HepG2 (cell line): ENCODE measurements at regions not wholly inside any gene's neighbourhood (a gene's known extent, or its start where the extent isn't known, plus 50 kb on each side); places are given as distances from the start of the nearest gene placed in this dataset.

Source experiments
- ATAC-seq: fragments of 200-7000 bp; cut with Tn5 transposase; 3 replicates; pipeline ENCODE4 v1.9.1; 2020; ENCODE audit warnings: mild to moderate bottlenecking, moderate library complexity
- BruUV-seq: library from RNA; stranded (reverse); fragments of 400-500 nt; replicated peaks from 2 replicates; lab custom pipeline; 2021; lab: Mats Ljungman, UMichigan
- CTCF ChIA-PET: fragments of 300-600 bp; formaldehyde crosslinking; extraction: SDS; loops from one replicate; lab custom pipeline; 2021; ENCODE audit warnings: low total read pairs, inconsistent platforms, low intra/inter-chr PET ratio; lab: Yijun Ruan, JAX
- POLR2A ChIA-PET: fragments of 350-600 bp; sonication (Branson Sonifier 250); formaldehyde crosslinking; loops from one replicate; lab custom pipeline; 2020; ENCODE audit warnings: antibody characterized with exemption, inconsistent platforms; lab: Yijun Ruan, JAX
- DNase-seq: peaks from one replicate; pipeline ENCODE4 v3.0.0-alpha.2; 2015; ENCODE audit warnings: low spot score
- FAIRE-seq: peaks from 3 replicates; lab custom pipeline; 2011; peaks lifted over from hg19 to GRCh38; lab: Jason Lieb, UNC
- H2AFZ ChIP-seq: one replicate; pipeline ENCODE4 v1.6.1; 2011; ENCODE audit warnings: low read length, inconsistent platforms
- H3K27ac ChIP-seq: fragments of 300-600 bp; 3 replicates; pipeline ENCODE4 v1.8.0; 2011; ENCODE audit warnings: mixed run types, mild to moderate bottlenecking, mixed read lengths, low read length, inconsistent platforms; ENCODE audit not compliant: insufficient read depth; ENCODE audit errors: extremely low read length
- H3K27me3 ChIP-seq, 2 experiments: fragments of 200-600 bp in 1 of 2; 2 replicates in 1 of 2; 3 replicates in 1 of 2; pipeline versions ENCODE4 v1.6.0 to v1.8.0; 2011; ENCODE audit warnings: low read length in 2 of 2, mild to moderate bottlenecking in 2 of 2, moderate library complexity in 2 of 2, inconsistent platforms in 1 of 2; ENCODE audit not compliant: insufficient read depth in 2 of 2, control insufficient read depth in 1 of 2
- H3K36me3 ChIP-seq, 2 experiments: fragments of 200-600 bp in 1 of 2; replicated peaks in 1 of 2; 2 replicates in 1 of 2; 3 replicates in 1 of 2; pipeline versions ENCODE4 v1.5.1 to v1.8.0; 2011; ENCODE audit warnings: low read length in 2 of 2, inconsistent platforms in 1 of 2; ENCODE audit not compliant: insufficient read depth in 2 of 2, control insufficient read depth in 1 of 2
- H3K4me1 ChIP-seq: 2 replicates; pipeline ENCODE4 v1.5.1; 2012; ENCODE audit warnings: low read length, inconsistent platforms; ENCODE audit not compliant: insufficient read depth
- H3K4me2 ChIP-seq: 2 replicates; pipeline ENCODE4 v1.6.0; 2011; ENCODE audit warnings: low read depth, low read length, inconsistent platforms
- H3K4me3 ChIP-seq, 3 experiments: fragments of 200-600 bp in 1 of 3; sonication (generic), shearing (Covaris generic) in 1 of 3; replicated peaks in 1 of 3; 2 replicates each; pipeline ENCODE4 v1.5.1; 2011 to 2016; ENCODE audit warnings: low read length in 3 of 3, inconsistent platforms in 2 of 3, low read depth in 2 of 3, mild to moderate bottlenecking in 2 of 3, control low read depth in 1 of 3, mixed read lengths in 1 of 3; ENCODE audit not compliant: insufficient read depth in 1 of 3
- H3K79me2 ChIP-seq: one replicate; pipeline ENCODE4 v1.6.1; 2011; ENCODE audit warnings: low read length, inconsistent platforms; ENCODE audit not compliant: insufficient read depth
- H3K9ac ChIP-seq: 2 replicates; pipeline ENCODE4 v1.6.0; 2011; ENCODE audit warnings: mild to moderate bottlenecking, low read depth, low read length, inconsistent platforms; ENCODE audit not compliant: insufficient read depth
- H3K9me3 ChIP-seq: 2 replicates; pipeline ENCODE4 v1.5.1; 2012; ENCODE audit warnings: mild to moderate bottlenecking, low read length
- H4K20me1 ChIP-seq: 2 replicates; pipeline ENCODE4 v1.6.0; 2011; ENCODE audit warnings: inconsistent platforms, mild to moderate bottlenecking, low read length, moderate library complexity; ENCODE audit not compliant: insufficient read depth
- AKAP8 ChIP-seq: sonication (generic); formaldehyde crosslinking; IDR thresholded peaks from 2 replicates; pipeline ENCODE4 v1.5.1; 2020; ENCODE audit warnings: mild to moderate bottlenecking, missing genetic modification reagents
- BHLHE40 ChIP-seq: IDR thresholded peaks from 2 replicates; pipeline ENCODE4 v1.6.1; 2011; ENCODE audit warnings: low read length, improper control_type of control experiment
- CREM ChIP-seq, 2 experiments: sonication (generic) in 1 of 2; formaldehyde crosslinking in 1 of 2; IDR thresholded peaks; 2 replicates each; pipeline versions ENCODE4 v1.4.0 to v1.6.1; 2016 to 2020; ENCODE audit warnings: antibody characterized with exemption in 1 of 2, mild to moderate bottlenecking in 1 of 2, missing genetic modification reagents in 1 of 2
- HOXA9 ChIP-seq: sonication (generic); formaldehyde crosslinking; IDR thresholded peaks from 2 replicates; pipeline ENCODE4 v1.8.1; 2022; ENCODE audit warnings: missing genetic modification reagents, mild to moderate bottlenecking, moderate library complexity, borderline replicate concordance
- KDM4B ChIP-seq: sonication (generic); formaldehyde crosslinking; IDR thresholded peaks from 2 replicates; pipeline ENCODE4 v1.4.0; 2020; ENCODE audit warnings: missing genetic modification reagents
- MAFF ChIP-seq: IDR thresholded peaks from 2 replicates; pipeline ENCODE4 v1.6.1; 2011; ENCODE audit warnings: low read depth, low read length, improper control_type of control experiment
- MAFG ChIP-seq: sonication (generic); formaldehyde crosslinking; IDR thresholded peaks from 2 replicates; pipeline ENCODE4 v1.5.1; 2020; ENCODE audit warnings: mild to moderate bottlenecking, missing genetic modification reagents
- MAFK ChIP-seq, 2 experiments: IDR thresholded peaks in 1 of 2; conservative IDR thresholded peaks in 1 of 2; 2 replicates each; pipeline ENCODE4 v1.6.1; 2011; ENCODE audit warnings: improper control_type of control experiment in 2 of 2, low read length in 2 of 2
- SMARCC2 ChIP-seq: fragments of 450-650 bp; IDR thresholded peaks from 2 replicates; pipeline ENCODE4 v1.6.1; 2017; ENCODE audit warnings: antibody characterized with exemption, mild to moderate bottlenecking
- STAT6 ChIP-seq: sonication (generic); formaldehyde crosslinking; IDR thresholded peaks from 2 replicates; pipeline ENCODE4 v1.4.0; 2020; ENCODE audit warnings: missing genetic modification reagents, mild to moderate bottlenecking, borderline replicate concordance
- ZMAT5 ChIP-seq: sonication (generic); formaldehyde crosslinking; IDR thresholded peaks from 2 replicates; pipeline ENCODE4 v1.5.0; 2020; ENCODE audit warnings: mild to moderate bottlenecking, low read depth, missing genetic modification reagents, borderline replicate concordance
- ZNF17 ChIP-seq: sonication (generic); formaldehyde crosslinking; IDR thresholded peaks from 2 replicates; pipeline ENCODE4 v1.5.0; 2020; ENCODE audit warnings: mild to moderate bottlenecking, missing genetic modification reagents
- ZNF280B ChIP-seq: sonication (generic); formaldehyde crosslinking; IDR thresholded peaks from 2 replicates; pipeline ENCODE4 v1.5.0; 2020; ENCODE audit warnings: missing genetic modification reagents, mild to moderate bottlenecking, borderline replicate concordance
- ZNF343 ChIP-seq: sonication (generic); formaldehyde crosslinking; IDR thresholded peaks from 2 replicates; pipeline ENCODE4 v1.4.0; 2020; ENCODE audit warnings: mild to moderate bottlenecking, missing genetic modification reagents
- WGBS: methylation state at CpG from one replicate; pipeline ENCODE4 v1.1.6; 2017; ENCODE audit warnings: low lambda C conversion rate; 5-methylcytosine and 5-hydroxymethylcytosine counted together
- in situ Hi-C: cut with HindIII; loops from 2 replicates; pipeline ENCODE4 v1.10.0; 2017; ENCODE audit warnings: low pct_unique_long_range_greater_than_20kb; ENCODE audit not compliant: extremely low pct_ligation_motif_present
- intact Hi-C: fragments of 100-400 bp; cut with micrococcal nuclease; formaldehyde crosslinking; loops from one replicate; pipeline ENCODE4 v1.10.0; 2022; ENCODE audit not compliant: unreplicated experiment

- ChIA-PET CTCF (no interaction called here), POLR2A (no interaction called here)
- BruUV-seq, result no TSS peak
- Histone ChIP-seq H3K27ac (no peak overlapping the region), H4K20me1 (no peaks in the 10 kb centered on the region), H3K79me2 (no peaks in the 10 kb centered on the region), H3K4me2 (no peak overlapping the region), H3K4me3 (no peak overlapping the region), H3K4me1 (no peaks in the 10 kb centered on the region), H3K9me3 (peaks cover 82% of the 10 kb centered on the region), H3K27me3 (no peaks in the 10 kb centered on the region), H2AFZ (no peak overlapping the region), H3K36me3 (no peaks in the 10 kb centered on the region), H3K9ac (no peak overlapping the region)
- FAIRE-seq (no peak), DNase-seq (no peak), ATAC-seq (no peak)
- TF ChIP-seq MAFK (conservative IDR thresholded peaks at IDR 0.05 in 1 of 2, IDR thresholded peaks at IDR 0.05 in 1 of 2; ENCODE audit: low read length in 2 of 2) (peak; percentile 49 to 77; a peak in 3 of 4 replicates), ZNF17 (CRISPR knock-in tag) (no peak), MAFF (peak; percentile 58)
- in situ Hi-C loops, result no loop called here
- 4% methylated on average over 5 of the region's 5 CpGs for WGBS
- intact Hi-C loops, result no loop called here
Observed at GRCh38 chr14:29425705-29426482, 501.8 kb downstream of the PRKD1 start.

GRCh38 chr14:29442696-29443095, 485.0 kb downstream of the PRKD1 start:
- intact Hi-C loops, result no loop called here
- Histone ChIP-seq H3K36me3 (no peaks in the 10 kb centered on the region), H3K27me3 (no peaks in the 10 kb centered on the region), H4K20me1 (no peaks in the 10 kb centered on the region), H2AFZ (no peak overlapping the region), H3K9me3 (peaks cover 85% of the 10 kb centered on the region), H3K4me2 (no peak overlapping the region), H3K79me2 (no peaks in the 10 kb centered on the region), H3K9ac (no peak overlapping the region), H3K27ac (no peak overlapping the region), H3K4me3 (no peak overlapping the region), H3K4me1 (no peaks in the 10 kb centered on the region)
- CTCF ChIA-PET, result no interaction called here
- no peak for FAIRE-seq
- no TSS peak for BruUV-seq
- DNase-seq, result no peak
- WGBS, result 13% methylated on average over 3 of the region's 3 CpGs
- POLR2A ChIA-PET, result no interaction called here
- no peak for ATAC-seq
- in situ Hi-C loops, result no loop called here
- TF ChIP-seq ZNF280B (CRISPR knock-in tag) (no peak), AKAP8 (no peak), STAT6 (no peak), HOXA9 (no peak), CREM (IDR thresholded peaks at IDR 0.05) (no peak), CREM (CRISPR knock-in tag; IDR thresholded peaks at IDR 0.05) (no peak), MAFG (CRISPR knock-in tag) (no peak), KDM4B (CRISPR knock-in tag) (no peak), BHLHE40 (no peak), ZMAT5 (no peak), ZNF343 (no peak), SMARCC2 (no peak)
